Frontal cortex (tissue), 3 donors: ENCODE measurements at regions not wholly inside any gene's neighbourhood (a gene's known extent, or its start where the extent isn't known, plus 50 kb on each side); places are given as distances from the start of the nearest gene placed in this dataset.

Source experiments
- DNase-seq, 2 donors: peaks; one replicate each; pipeline ENCODE4 v3.0.0; 2012; ENCODE audit warnings: low spot score in 2 of 2
- FAIRE-seq: peaks from 2 replicates; lab custom pipeline; 2012; peaks lifted over from hg19 to GRCh38; lab: Jason Lieb, UNC
- donor health status: control.
- donor health status: control.
- donor health status: control.

- no peak for DNase-seq
- no peak for FAIRE-seq
Measured at GRCh38 chr1:191595170-191595569, 563.1 kb upstream of the RGS18 start.

- FAIRE-seq, result no peak
- DNase-seq, result no peak
Measured at GRCh38 chr1:191608367-191608766, 549.9 kb upstream of the RGS18 start.

- FAIRE-seq (no peak), DNase-seq (no peak)
Measured at GRCh38 chr1:191609305-191609704, 549.0 kb upstream of the RGS18 start.

- DNase-seq (no peak), FAIRE-seq (no peak)
Measured at GRCh38 chr1:191615101-191615821, 543.0 kb upstream of the RGS18 start.

GRCh38 chr1:191618181-191618580 lies 540.1 kb upstream of the RGS18 start:
- no peak for FAIRE-seq
- DNase-seq, result no peak

GRCh38 chr1:191620883-191621282 lies 537.4 kb upstream of the RGS18 start:
- FAIRE-seq (no peak), DNase-seq (no peak)

- DNase-seq (no peak), FAIRE-seq (no peak)
Measured at GRCh38 chr1:191624044-191624443, 534.2 kb upstream of the RGS18 start.

- DNase-seq (no peak), FAIRE-seq (no peak)
Measured at GRCh38 chr1:191629836-191630235, 528.4 kb upstream of the RGS18 start.

GRCh38 chr1:191634801-191635508 lies 523.3 kb upstream of the RGS18 start:
- no peak for FAIRE-seq
- no peak for DNase-seq

GRCh38 chr1:191636345-191636744 lies 521.9 kb upstream of the RGS18 start:
- no peak for DNase-seq

GRCh38 chr1:191641420-191642260 lies 516.6 kb upstream of the RGS18 start:
- DNase-seq, result no peak
- FAIRE-seq, result no peak

More at GRCh38 chr1:191636345-191636744, 521.9 kb upstream of the RGS18 start:
- no peak for FAIRE-seq

GRCh38 chr1:191643060-191643459 lies 515.2 kb upstream of the RGS18 start:
- DNase-seq, result no peak
- no peak for FAIRE-seq

- FAIRE-seq, result peak; percentile 95
- no peak for DNase-seq
Measured at GRCh38 chr1:191648939-191649338, 509.3 kb upstream of the RGS18 start.

- DNase-seq, result no peak
- FAIRE-seq, result no peak
Measured at GRCh38 chr1:191662051-191662450, 496.2 kb upstream of the RGS18 start.

- DNase-seq, result no peak
- no peak for FAIRE-seq
Measured at GRCh38 chr1:191662746-191663145, 495.5 kb upstream of the RGS18 start.

- DNase-seq, result no peak
- no peak for FAIRE-seq
Measured at GRCh38 chr1:191668525-191668924, 489.7 kb upstream of the RGS18 start.

GRCh38 chr1:191669629-191670028 lies 488.6 kb upstream of the RGS18 start:
- FAIRE-seq, result no peak
- DNase-seq, result no peak

- no peak for FAIRE-seq
- DNase-seq, result no peak
Measured at GRCh38 chr1:191671236-191671635, 487.0 kb upstream of the RGS18 start.

GRCh38 chr1:191674626-191675179 lies 483.6 kb upstream of the RGS18 start:
- FAIRE-seq (no peak), DNase-seq (no peak)
